Middle frontal gyrus (tissue), 1 donor: ENCODE measurements at regions not wholly inside any gene's neighbourhood (a gene's known extent, or its start where the extent isn't known, plus 50 kb on each side); places are given as distances from the start of the nearest gene placed in this dataset.
"Not testable (repeated sequence)": the region's sequence is repeated elsewhere in the genome, so short reads cannot be mapped to it uniquely, and the experiment has no call there.

ENCODE experiments used
- DNase-seq: peaks from one replicate; pipeline ENCODE4 v3.0.0-alpha.2; 2015; ENCODE audit warnings: low spot score; ENCODE audit errors: extremely low spot score

- no peak for DNase-seq
Observed at GRCh38 chr21:36246080-36246631, 73.8 kb upstream of the MORC3 start.

- DNase-seq = no peak
Observed at GRCh38 chr21:36247316-36248010, 72.5 kb upstream of the MORC3 start.

DNA sequence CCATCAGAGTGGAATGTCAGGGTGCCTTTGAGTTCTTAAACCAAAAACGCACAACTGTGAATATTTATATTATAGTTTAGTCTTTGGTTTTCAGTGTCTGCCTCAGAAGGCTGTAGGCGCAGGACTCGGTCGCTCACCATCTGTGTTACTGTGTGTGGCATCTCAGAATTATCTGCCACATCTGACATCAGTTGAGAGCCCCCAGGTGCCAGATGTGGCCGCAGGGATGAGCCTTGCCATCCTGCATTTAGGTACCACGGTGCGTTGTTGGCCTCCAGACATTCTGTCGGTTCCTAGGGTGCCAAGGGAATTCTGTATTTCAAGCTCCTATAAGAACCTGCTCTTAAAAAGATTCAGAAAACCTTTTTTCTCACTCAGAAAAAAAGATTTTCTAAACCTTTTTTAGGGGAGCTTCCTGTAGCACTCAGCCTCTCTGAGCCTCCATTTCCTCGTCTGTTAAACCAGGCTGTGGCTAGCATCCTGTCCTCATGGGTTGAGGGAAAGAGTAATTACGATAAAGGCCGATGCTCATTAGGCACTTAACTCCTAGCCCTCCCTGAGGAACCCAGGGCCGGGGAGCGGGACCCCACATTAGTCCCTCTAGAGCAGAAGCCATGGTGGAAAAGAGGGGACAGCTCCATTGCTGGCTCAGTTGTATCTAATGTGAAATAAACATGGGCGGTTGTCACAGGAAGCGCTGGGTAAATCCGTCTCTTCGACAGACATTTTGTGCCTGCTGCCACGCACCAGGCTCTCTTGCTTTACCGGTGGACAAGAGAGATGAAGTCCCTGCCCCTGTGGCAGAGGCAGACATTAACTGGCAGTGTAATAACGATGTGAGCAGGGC, 70.2 kb upstream of the MORC3 start:
- DNase-seq = no peak

DNA sequence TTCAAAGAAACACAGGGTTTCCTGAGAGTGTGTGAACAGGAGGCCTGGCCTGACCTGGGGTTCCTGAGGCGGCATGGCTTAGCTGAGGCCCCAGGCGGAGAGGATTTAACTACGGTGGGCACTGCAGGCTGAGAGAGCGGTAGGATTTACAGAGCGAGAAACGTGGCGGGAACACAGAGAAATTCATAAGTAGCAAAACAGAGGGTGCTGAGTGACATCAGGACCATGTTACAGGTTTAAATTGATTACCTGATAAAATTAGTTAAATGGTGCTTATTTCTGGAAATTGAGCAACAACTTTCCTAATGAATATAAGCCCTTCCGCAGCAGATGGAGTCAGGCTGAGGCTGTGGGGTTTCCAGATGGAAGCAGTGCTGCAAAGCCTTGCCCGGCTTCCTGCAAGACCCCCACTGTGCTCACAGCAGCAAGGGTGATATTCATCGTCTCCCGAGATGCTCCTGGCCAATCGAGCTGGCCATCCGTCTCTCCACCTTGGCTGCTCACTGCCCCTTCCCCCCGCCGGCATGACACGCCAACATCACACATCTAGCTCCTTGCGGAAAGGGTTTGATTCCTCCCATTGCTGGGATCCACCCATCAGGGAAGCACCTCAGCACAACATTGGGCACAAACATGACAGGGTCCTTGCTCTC, 69.4 kb upstream of the MORC3 start:
- DNase-seq = no peak

- no peak for DNase-seq
Observed at GRCh38 chr21:36254106-36254941, 65.7 kb upstream of the MORC3 start.

GRCh38 chr21:36255663-36256062, 64.3 kb upstream of the MORC3 start:
- DNase-seq = no peak

DNA sequence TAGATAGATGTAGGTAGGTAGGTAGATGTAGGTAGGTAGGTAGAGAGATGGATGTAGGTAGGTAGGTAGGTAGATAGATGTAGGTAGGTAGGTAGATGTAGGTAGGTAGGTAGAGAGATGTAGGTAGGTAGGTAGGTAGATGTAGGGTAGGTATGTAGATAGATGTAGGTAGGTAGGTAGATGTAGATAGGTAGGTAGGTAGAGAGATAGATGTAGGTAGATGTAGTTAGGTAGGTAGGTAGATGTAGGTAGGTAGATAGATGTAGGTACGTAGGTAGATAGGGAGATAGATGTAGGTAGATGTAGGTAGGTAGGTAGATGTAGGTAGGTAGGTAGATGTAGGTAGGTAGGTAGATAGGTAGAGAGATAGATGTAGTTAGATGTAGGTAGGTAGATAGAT, 62.3 kb upstream of the MORC3 start:
- DNase-seq = no peak

DNA sequence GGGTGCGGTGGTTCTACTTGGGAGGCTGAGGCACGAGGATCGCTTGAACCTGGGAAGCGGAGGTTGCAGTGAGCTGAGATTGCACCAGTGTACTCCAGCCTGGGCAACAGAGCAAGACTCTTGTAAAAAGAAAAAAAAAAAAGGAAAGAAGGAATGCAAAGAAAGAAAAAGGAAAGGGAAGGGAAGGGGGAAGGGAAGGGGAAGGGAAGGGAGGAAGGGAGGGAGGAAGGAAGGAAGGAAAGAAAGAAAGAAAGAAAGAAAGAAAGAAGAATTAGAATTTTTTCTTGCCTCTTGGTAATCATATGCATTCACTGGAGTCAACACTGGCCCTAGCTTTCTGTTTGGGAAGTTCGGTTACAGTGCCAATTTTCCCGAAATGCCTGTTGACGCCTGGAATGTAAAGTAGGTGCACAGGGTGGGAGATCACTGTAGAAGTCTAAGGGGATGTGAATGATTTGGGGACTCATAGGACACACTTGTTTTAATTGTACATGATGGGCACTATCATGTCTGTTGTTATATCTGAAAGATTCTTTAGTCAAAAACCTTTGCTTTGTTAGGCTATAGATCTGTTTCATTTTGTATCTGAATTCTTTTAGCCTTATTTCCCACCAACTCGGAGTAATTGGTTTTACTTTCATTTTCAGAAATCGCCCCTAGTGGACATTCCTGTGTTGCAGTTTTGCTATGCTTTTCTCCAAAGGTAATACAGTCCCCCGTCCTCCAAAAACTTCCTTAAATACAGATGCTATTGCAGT, 59.8 kb upstream of the MORC3 start:
- peak; percentile 56 for DNase-seq

- no peak for DNase-seq
Observed at GRCh38 chr21:36260802-36261201, 59.2 kb upstream of the MORC3 start.

DNA sequence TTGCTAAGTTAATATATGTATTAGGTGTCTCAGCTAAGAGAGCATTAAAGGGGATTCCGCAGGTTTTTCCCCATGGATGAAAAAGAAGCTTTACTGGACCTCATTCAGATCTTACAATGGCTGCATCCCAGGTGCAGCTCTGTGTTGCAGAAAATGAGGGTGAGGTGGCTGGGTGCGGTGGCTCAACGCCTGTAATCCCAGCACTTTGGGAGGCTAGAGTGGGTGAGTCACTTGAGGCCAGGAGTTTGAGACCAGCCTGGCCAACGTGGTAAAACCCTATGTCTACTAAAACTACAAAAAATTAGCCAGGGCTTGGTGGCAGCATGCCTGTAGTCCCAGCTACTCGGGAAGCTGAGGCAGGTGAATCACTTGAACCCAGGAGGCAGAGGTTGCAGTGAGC, 58.5 kb upstream of the MORC3 start:
- DNase-seq = no peak

DNA sequence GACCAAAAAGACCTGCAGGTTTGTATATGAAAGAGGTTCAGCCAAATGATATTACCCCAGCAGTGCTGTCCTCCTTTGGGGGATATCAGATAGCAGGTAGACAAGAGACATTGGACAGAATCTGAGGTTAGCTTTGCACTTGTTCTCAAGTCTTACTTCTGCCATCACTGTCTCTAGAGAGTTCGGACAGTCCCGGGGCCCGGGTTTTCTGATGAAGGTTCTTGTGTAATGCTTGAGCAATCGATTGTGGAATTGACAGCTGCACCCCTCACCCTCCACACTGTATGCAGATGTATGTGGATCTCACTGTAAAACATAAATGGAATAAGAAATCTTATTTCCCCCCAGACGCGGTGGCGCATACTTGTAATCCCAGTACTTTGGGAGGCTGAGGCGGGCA, 56.2 kb upstream of the MORC3 start:
- DNase-seq = no peak

GRCh38 chr21:36265431-36265830, 54.6 kb upstream of the MORC3 start:
- DNase-seq = no peak

DNA sequence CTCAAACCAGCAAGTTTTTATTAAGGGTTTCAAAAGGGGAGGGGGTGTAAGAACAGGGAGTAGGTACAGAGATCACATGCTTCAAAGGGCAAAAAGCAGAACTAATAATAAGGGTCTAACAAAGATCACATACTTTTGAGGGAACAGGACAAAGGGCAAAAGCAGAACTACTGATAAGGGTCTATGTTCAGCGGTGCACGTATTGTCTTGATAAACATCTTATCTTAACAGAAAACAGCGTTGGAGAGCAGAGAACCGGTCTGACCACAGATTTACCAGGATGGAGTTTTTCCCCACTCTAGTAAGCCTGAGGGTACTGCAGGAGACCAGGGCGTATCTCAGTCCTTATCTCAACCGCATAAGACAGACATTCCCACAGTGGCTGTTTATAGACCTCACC, 52.2 kb upstream of the MORC3 start:
- DNase-seq = not testable (repeated sequence)

GRCh38 chr21:36268264-36268663, 51.7 kb upstream of the MORC3 start:
- not testable (repeated sequence) for DNase-seq
